Breast epithelium (tissue), 4 donors: ENCODE measurements at regions not wholly inside any gene's neighbourhood (a gene's known extent, or its start where the extent isn't known, plus 50 kb on each side); places are given as distances from the start of the nearest gene placed in this dataset.
"Not testable (repeated sequence)": the region's sequence is repeated elsewhere in the genome, so short reads cannot be mapped to it uniquely, and the experiment has no call there.

Experiments
- DNase-seq, 2 donors: peaks; one replicate each; pipeline ENCODE4 v3.0.0-alpha.2; 2019; ENCODE audit warnings: low spot score in 2 of 2
- H3K27ac ChIP-seq, 2 donors: fragments of 200-600 bp; sonication (generic) in 1 of 2; one replicate each; pipeline ENCODE4 v1.5.1; 2016 to 2019; ENCODE audit warnings: mild to moderate bottlenecking in 1 of 2
- H3K27me3 ChIP-seq, 2 donors: fragments of 200-600 bp; sonication (generic) in 1 of 2; one replicate each; pipeline versions ENCODE4 v1.5.1 to v1.6.0; 2017 to 2019; ENCODE audit warnings: control low read depth in 1 of 2, mild to moderate bottlenecking in 1 of 2
- H3K36me3 ChIP-seq: fragments of 200-600 bp; one replicate; pipeline ENCODE4 v1.5.1; 2019
- H3K4me1 ChIP-seq, 2 donors: fragments of 200-600 bp; sonication (generic); one replicate each; pipeline ENCODE4 v1.5.1; 2016 to 2019; ENCODE audit warnings: control low read depth in 1 of 2
- H3K4me3 ChIP-seq, 3 donors: fragments of 200-600 bp; sonication (generic); 1 replicate in 2 of 3; 2 replicates in 1 of 3; pipeline ENCODE4 v1.5.1; 2016 to 2019; ENCODE audit warnings: mild to moderate bottlenecking in 3 of 3, moderate library complexity in 2 of 3
- H3K9me3 ChIP-seq, 2 donors: fragments of 200-600 bp; sonication (generic) in 1 of 2; one replicate each; pipeline ENCODE4 v1.5.1; 2016 to 2019; ENCODE audit warnings: control low read depth in 1 of 2
- intact Hi-C: fragments of 100-400 bp; cut with DNase I; formaldehyde crosslinking; loops from one replicate; pipeline ENCODE4 v1.15.1; 2023; ENCODE audit warnings: low total_unique reads

- H3K4me1 ChIP-seq, H3K4me3 ChIP-seq, DNase-seq, H3K27me3 ChIP-seq, H3K9me3 ChIP-seq, H3K27ac ChIP-seq, intact Hi-C loops, H3K36me3 ChIP-seq: not testable (repeated sequence)
These were observed 536.1 kb downstream of the FOXD4L6 start for GRCh38 chr9:40592406-40592805.

GRCh38 chr9:40591915-40592314 lies 536.6 kb downstream of the FOXD4L6 start:
- H3K36me3 ChIP-seq, H3K4me1 ChIP-seq, H3K27me3 ChIP-seq, DNase-seq, H3K27ac ChIP-seq, intact Hi-C loops, H3K4me3 ChIP-seq, H3K9me3 ChIP-seq: not testable (repeated sequence)

GRCh38 chr9:40587475-40588195 lies 540.8 kb downstream of the FOXD4L6 start:
- intact Hi-C loops, H3K27ac ChIP-seq, H3K27me3 ChIP-seq, H3K4me1 ChIP-seq, H3K36me3 ChIP-seq, DNase-seq, H3K9me3 ChIP-seq: not testable (repeated sequence)
- H3K4me3 ChIP-seq: peak overlapping the region in 1 of 3 donors; percentile 19

- Histone ChIP-seq H3K4me3 (peak overlapping the region in 2 of 3 donors; percentile 42 to 44), H3K27ac (peak overlapping the region in 1 of 2 donors; percentile 72)
- DNase-seq, H3K36me3 ChIP-seq, intact Hi-C loops, H3K9me3 ChIP-seq, H3K27me3 ChIP-seq, H3K4me1 ChIP-seq: not testable (repeated sequence)
These were observed 544.4 kb downstream of the FOXD4L6 start for GRCh38 chr9:40584039-40584438.

GRCh38 chr9:40583230-40583629 lies 545.3 kb downstream of the FOXD4L6 start:
- H3K9me3 ChIP-seq, H3K27ac ChIP-seq, H3K36me3 ChIP-seq, H3K4me1 ChIP-seq, DNase-seq, intact Hi-C loops, H3K27me3 ChIP-seq: not testable (repeated sequence)
- peak overlapping the region in 2 of 3 donors; percentile 25 to 31 for H3K4me3 ChIP-seq

GRCh38 chr9:40578908-40579307 lies 549.6 kb downstream of the FOXD4L6 start:
- H3K36me3 ChIP-seq, intact Hi-C loops, H3K4me1 ChIP-seq, H3K9me3 ChIP-seq, H3K27me3 ChIP-seq, DNase-seq, H3K27ac ChIP-seq, H3K4me3 ChIP-seq: not testable (repeated sequence)
